ENCODE measurements at regions not wholly inside any gene's neighbourhood (a gene's known extent, or its start where the extent isn't known, plus 50 kb on each side); places are given as distances from the start of the nearest gene placed in this dataset.
A peak's percentile ranks its signal among the peaks of the same experiment; 100 is the strongest.
"Not testable (repeated sequence)": the region's sequence is repeated elsewhere in the genome, so short reads cannot be mapped to it uniquely, and the experiment has no call there.

GRCh38 chrX:65098851-65099250, 122.6 kb upstream of the ZC4H2 start:
- Mint-ChIP-seq H3K27me3 (no peaks in the 10 kb centered on the region), H3K36me3 (ENCODE audit: low read depth) (peaks cover 22% of the 10 kb centered on the region), H3K9me3 (peaks cover 31% of the 10 kb centered on the region), H3K4me1 (ENCODE audit: low read depth) (no peaks in the 10 kb centered on the region), H3K27ac (no peak overlapping the region), H3K4me3 (no peak overlapping the region)

DNA sequence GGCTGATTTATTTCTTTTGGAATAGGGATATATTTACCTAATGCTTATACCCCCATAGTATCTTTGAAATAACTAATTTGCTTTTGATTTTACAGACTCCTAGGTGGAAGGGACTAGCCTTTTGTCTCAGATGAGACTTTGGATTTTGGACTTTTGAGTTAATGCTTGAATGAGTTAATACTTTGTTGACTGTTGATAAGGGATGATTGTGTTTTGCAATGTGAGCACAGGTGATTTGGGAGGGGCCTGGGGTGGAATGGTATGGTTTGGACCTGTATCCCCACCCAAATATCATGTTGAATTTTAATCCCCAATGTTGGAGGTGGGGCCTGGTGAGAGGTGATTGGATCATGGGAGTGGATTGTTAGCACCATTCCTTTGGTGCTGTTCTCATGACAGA, 117.4 kb upstream of the ZC4H2 start:
- H3K4me3 Mint-ChIP-seq: no peak overlapping the region
- no peaks in the 10 kb centered on the region for H3K27me3 Mint-ChIP-seq
- peaks cover 29% of the 10 kb centered on the region for H3K9me3 Mint-ChIP-seq
- peaks cover 54% of the 10 kb centered on the region for H3K36me3 Mint-ChIP-seq (ENCODE audit: low read depth)
- no peaks in the 10 kb centered on the region for H3K4me1 Mint-ChIP-seq (ENCODE audit: low read depth)
- no peak overlapping the region for H3K27ac Mint-ChIP-seq

DNA sequence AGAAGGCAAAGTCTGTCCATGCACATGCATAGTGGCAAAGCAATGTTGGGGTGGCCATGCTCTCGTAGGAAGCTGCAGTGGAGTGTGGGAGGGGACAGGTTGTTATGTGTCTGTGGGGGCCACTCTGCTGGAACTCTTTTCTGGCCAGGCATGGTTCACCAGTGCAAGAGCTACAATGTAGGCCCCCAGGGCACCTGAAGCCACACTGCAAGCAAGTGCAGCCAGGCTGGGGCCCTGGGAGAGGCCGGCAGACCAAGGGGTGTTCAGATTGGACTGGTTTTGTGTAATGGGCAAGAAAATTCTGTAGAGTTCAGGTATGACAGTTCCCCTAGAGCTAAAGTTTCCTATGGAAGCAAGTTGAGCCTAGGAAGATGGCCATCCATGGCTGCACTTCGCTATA, 97.0 kb upstream of the ZC4H2 start:
- peaks cover 92% of the 10 kb centered on the region for H3K36me3 Mint-ChIP-seq (ENCODE audit: low read depth)
- H3K27me3 Mint-ChIP-seq: no peaks in the 10 kb centered on the region
- H3K27ac Mint-ChIP-seq: no peak overlapping the region
- peaks cover under 1% of the 10 kb centered on the region for H3K4me1 Mint-ChIP-seq (ENCODE audit: low read depth)
- no peak overlapping the region for H3K4me3 Mint-ChIP-seq
- H3K9me3 Mint-ChIP-seq: peaks cover 45% of the 10 kb centered on the region

DNA sequence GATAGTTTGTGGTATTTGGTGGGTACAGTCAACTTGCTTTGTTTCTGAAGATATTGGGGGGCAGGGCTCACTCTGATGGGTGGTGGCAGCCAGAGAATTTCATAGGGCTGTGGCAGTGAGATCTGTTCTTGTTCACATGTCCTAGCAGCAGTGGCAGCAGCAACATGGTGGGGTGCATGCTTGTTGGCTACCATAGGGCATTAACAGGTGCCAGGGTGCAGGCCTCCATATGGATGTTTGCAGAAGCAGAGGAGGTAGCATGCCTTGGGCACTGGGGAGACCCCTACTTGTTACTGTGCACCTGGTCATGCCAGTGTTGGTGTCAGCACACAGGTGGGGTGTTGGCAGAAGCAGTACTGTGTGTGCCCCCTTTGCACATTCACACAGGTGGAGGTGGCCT, 96.3 kb upstream of the ZC4H2 start:
- H3K9me3 Mint-ChIP-seq: peaks cover 44% of the 10 kb centered on the region
- peaks cover 7% of the 10 kb centered on the region for H3K4me1 Mint-ChIP-seq (ENCODE audit: low read depth)
- no peak overlapping the region for H3K27ac Mint-ChIP-seq
- no peaks in the 10 kb centered on the region for H3K27me3 Mint-ChIP-seq
- H3K36me3 Mint-ChIP-seq (ENCODE audit: low read depth): peaks cover 92% of the 10 kb centered on the region
- H3K4me3 Mint-ChIP-seq: no peak overlapping the region

GRCh38 chrX:65058626-65059025, 82.4 kb upstream of the ZC4H2 start:
- H3K9me3 Mint-ChIP-seq: peaks cover 12% of the 10 kb centered on the region
- H3K27me3 Mint-ChIP-seq; H3K27ac Mint-ChIP-seq; H3K4me1 Mint-ChIP-seq (ENCODE audit: low read depth); H3K4me3 Mint-ChIP-seq: not testable (repeated sequence)
- H3K36me3 Mint-ChIP-seq (ENCODE audit: low read depth): peaks cover 73% of the 10 kb centered on the region

- Mint-ChIP-seq H3K4me3 (no peak overlapping the region), H3K27ac (no peak overlapping the region), H3K27me3 (no peaks in the 10 kb centered on the region), H3K36me3 (ENCODE audit: low read depth) (peaks cover 14% of the 10 kb centered on the region), H3K4me1 (ENCODE audit: low read depth) (no peaks in the 10 kb centered on the region), H3K9me3 (peaks cover 7% of the 10 kb centered on the region)
Measured at GRCh38 chrX:65045001-65045400, 68.8 kb upstream of the ZC4H2 start.

- H3K4me3 Mint-ChIP-seq: peak overlapping the region; percentile 91
- H3K4me1 Mint-ChIP-seq (ENCODE audit: low read depth): peaks cover 35% of the 10 kb centered on the region
- H3K9me3 Mint-ChIP-seq: no peaks in the 10 kb centered on the region
- H3K36me3 Mint-ChIP-seq (ENCODE audit: low read depth): no peaks in the 10 kb centered on the region
- H3K27ac Mint-ChIP-seq: peak overlapping the region; percentile 88
- no peaks in the 10 kb centered on the region for H3K27me3 Mint-ChIP-seq
Measured at GRCh38 chrX:65035446-65035770, 59.2 kb upstream of the ZC4H2 start.

DNA sequence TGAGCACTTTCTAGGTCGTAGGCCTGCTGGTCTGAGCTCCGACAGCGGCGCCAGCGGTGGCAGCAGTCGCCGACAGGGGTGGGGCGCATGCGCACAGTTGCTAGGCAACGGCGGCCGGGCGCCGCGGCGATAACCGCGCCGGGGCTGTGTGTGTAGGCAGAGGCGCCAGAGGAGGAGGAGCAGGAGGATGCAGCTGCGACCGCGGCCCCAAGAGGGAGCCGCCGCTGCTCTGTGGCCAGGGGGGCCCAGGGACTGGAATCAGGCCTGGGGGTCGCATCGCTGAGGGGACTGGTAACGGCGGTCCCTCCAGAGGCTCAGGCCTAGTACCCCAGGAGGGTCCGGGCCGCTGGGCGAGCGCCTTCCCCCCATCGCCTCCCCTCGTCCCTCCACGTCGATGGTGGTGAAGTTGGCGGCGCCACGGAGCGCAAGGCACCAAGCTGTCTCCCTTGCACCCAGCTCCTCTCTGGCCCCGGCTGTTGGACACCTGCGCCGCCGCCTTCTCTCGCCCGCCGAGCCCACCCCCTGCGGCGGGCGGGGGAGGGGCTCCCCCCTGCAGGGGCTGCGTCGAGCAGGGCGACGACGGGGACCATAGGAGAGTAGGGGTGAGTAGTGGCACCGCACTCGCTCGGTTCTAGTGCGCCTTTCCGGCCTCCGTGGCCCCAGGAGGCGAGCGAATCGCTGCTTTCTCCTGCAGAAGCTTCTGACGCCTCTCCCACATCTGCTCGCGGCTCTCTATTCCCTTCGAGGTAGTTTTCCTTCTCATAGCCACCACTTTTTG, 58.6 kb upstream of the ZC4H2 start, which contains the start of gene ZC3H12B:
Gene ZC3H12B, plus strand, starts transcription at position 159 of the 778 bp plus-strand sequence.
- no peaks in the 10 kb centered on the region for H3K9me3 Mint-ChIP-seq
- peak within 1 kb of the TSS; percentile 89 for H3K27ac Mint-ChIP-seq
- H3K36me3 Mint-ChIP-seq (ENCODE audit: low read depth): no peaks in the 10 kb centered on the region
- peak within 1 kb of the TSS; percentile 91 for H3K4me3 Mint-ChIP-seq
- H3K27me3 Mint-ChIP-seq: no peaks in the 10 kb centered on the region
- peaks cover 35% of the 10 kb centered on the region for H3K4me1 Mint-ChIP-seq (ENCODE audit: low read depth)

- peak overlapping the region; percentile 91 for H3K4me3 Mint-ChIP-seq
- peak overlapping the region; percentile 89 for H3K27ac Mint-ChIP-seq
- peaks cover 4% of the 10 kb centered on the region for H3K36me3 Mint-ChIP-seq (ENCODE audit: low read depth)
- H3K9me3 Mint-ChIP-seq: no peaks in the 10 kb centered on the region
- H3K4me1 Mint-ChIP-seq (ENCODE audit: low read depth): peaks cover 35% of the 10 kb centered on the region
- H3K27me3 Mint-ChIP-seq: no peaks in the 10 kb centered on the region
Measured at GRCh38 chrX:65034292-65034667, 58.0 kb upstream of the ZC4H2 start.

All from stimulated activated naive CD8-positive, alpha-beta T cell treated with anti-CD3 and anti-CD28 coated beads, Interleukin-15, Interleukin-2, amounts not matched to agents 100 ng/mL and 50 ng/mL, for 24 hours (primary cell).